Osteocyte (in vitro differentiated cells): ENCODE measurements at regions not wholly inside any gene's neighbourhood (a gene's known extent, or its start where the extent isn't known, plus 50 kb on each side); places are given as distances from the start of the nearest gene placed in this dataset.
"Not testable (repeated sequence)": the region's sequence is repeated elsewhere in the genome, so short reads cannot be mapped to it uniquely, and the experiment has no call there.

ENCODE experiments used
- DNase-seq: peaks from one replicate; pipeline ENCODE4 v3.0.0; 2021; ENCODE audit warnings: mixed read lengths; ENCODE audit not compliant: unreplicated experiment; ENCODE audit errors: extremely low spot score
- H3K27ac Mint-ChIP-seq: one replicate; pipeline ENCODE4 v1.8.0; 2021; ENCODE audit warnings: mild to moderate bottlenecking, mixed read lengths; ENCODE audit not compliant: unreplicated experiment
- H3K27me3 Mint-ChIP-seq: one replicate; pipeline ENCODE4 v1.8.0; 2021; ENCODE audit warnings: mixed read lengths; ENCODE audit not compliant: unreplicated experiment
- H3K36me3 Mint-ChIP-seq: one replicate; pipeline ENCODE4 v1.8.0; 2021; ENCODE audit warnings: mixed read lengths; ENCODE audit not compliant: unreplicated experiment
- H3K4me1 Mint-ChIP-seq: one replicate; pipeline ENCODE4 v1.8.0; 2021; ENCODE audit warnings: mixed read lengths; ENCODE audit not compliant: unreplicated experiment
- H3K4me3 Mint-ChIP-seq: one replicate; pipeline ENCODE4 v1.8.0; 2021; ENCODE audit warnings: mild to moderate bottlenecking, moderate library complexity, mixed read lengths; ENCODE audit not compliant: unreplicated experiment
- H3K9me3 Mint-ChIP-seq: one replicate; pipeline ENCODE4 v1.8.0; 2021; ENCODE audit warnings: mixed read lengths; ENCODE audit not compliant: unreplicated experiment
- CTCF ChIP-seq: fragments of 200-600 bp; sonication (generic); IDR thresholded peaks from 2 replicates; pipeline ENCODE4 v1.5.0; 2021; ENCODE audit warnings: antibody characterized with exemption, mild to moderate bottlenecking, moderate library complexity

GRCh38 chr22:47498969-47499495, 736.6 kb downstream of the TBC1D22A start:
- no peak overlapping the region for H3K4me3 Mint-ChIP-seq
- TF ChIP-seq CTCF, result no peak
- no peak overlapping the region for H3K27ac Mint-ChIP-seq
- H3K36me3 Mint-ChIP-seq, result no peaks in the 10 kb centered on the region
- DNase-seq, result no peak
- peaks cover 35% of the 10 kb centered on the region for H3K9me3 Mint-ChIP-seq
- no peaks in the 10 kb centered on the region for H3K27me3 Mint-ChIP-seq
- H3K4me1 Mint-ChIP-seq, result no peaks in the 10 kb centered on the region

- Mint-ChIP-seq H3K4me1 (no peaks in the 10 kb centered on the region), H3K27me3 (no peaks in the 10 kb centered on the region), H3K4me3 (no peak overlapping the region), H3K9me3 (peaks cover 44% of the 10 kb centered on the region), H3K27ac (no peak overlapping the region), H3K36me3 (no peaks in the 10 kb centered on the region)
- no peak for TF ChIP-seq CTCF
- no peak for DNase-seq
Measured at GRCh38 chr22:47497666-47498065, 735.2 kb downstream of the TBC1D22A start.

- no peak for TF ChIP-seq CTCF
- Mint-ChIP-seq H3K27ac (no peak overlapping the region), H3K36me3 (no peaks in the 10 kb centered on the region), H3K4me3 (no peak overlapping the region), H3K9me3 (peaks cover 51% of the 10 kb centered on the region), H3K4me1 (no peaks in the 10 kb centered on the region), H3K27me3 (no peaks in the 10 kb centered on the region)
- DNase-seq, result no peak
Measured at GRCh38 chr22:47495110-47495509, 732.7 kb downstream of the TBC1D22A start.

GRCh38 chr22:47488131-47488530, 725.7 kb downstream of the TBC1D22A start:
- peaks cover 36% of the 10 kb centered on the region for H3K9me3 Mint-ChIP-seq
- H3K36me3 Mint-ChIP-seq, result not testable (repeated sequence)

GRCh38 chr22:47486569-47487312, 724.3 kb downstream of the TBC1D22A start:
- no peak for DNase-seq
- Mint-ChIP-seq H3K4me3 (no peak overlapping the region), H3K36me3 (no peaks in the 10 kb centered on the region), H3K27ac (no peak overlapping the region), H3K9me3 (peaks cover 26% of the 10 kb centered on the region), H3K27me3 (no peaks in the 10 kb centered on the region), H3K4me1 (no peaks in the 10 kb centered on the region)
- no peak for TF ChIP-seq CTCF

More at GRCh38 chr22:47488131-47488530, 725.7 kb downstream of the TBC1D22A start:
- DNase-seq, H3K27ac Mint-ChIP-seq, H3K4me3 Mint-ChIP-seq, H3K4me1 Mint-ChIP-seq, H3K27me3 Mint-ChIP-seq: not testable (repeated sequence)
